HEK293 (cell line): ENCODE measurements at regions not wholly inside any gene's neighbourhood (a gene's known extent, or its start where the extent isn't known, plus 50 kb on each side); places are given as distances from the start of the nearest gene placed in this dataset.

Experiments
- EGR2 ChIP-seq: fragments of 450-650 bp; formaldehyde crosslinking; IDR thresholded peaks from 2 replicates; pipeline ENCODE4 v1.5.1; 2016; ENCODE audit warnings: low read depth, missing biosample characterization, missing genetic modification characterization
- GLIS2 ChIP-seq: fragments of 450-650 bp; formaldehyde crosslinking; IDR thresholded peaks from 2 replicates; pipeline ENCODE4 v1.5.1; 2016; ENCODE audit warnings: missing biosample characterization, missing genetic modification characterization
- KLF10 ChIP-seq: fragments of 450-650 bp; IDR thresholded peaks from 2 replicates; pipeline ENCODE4 v1.5.1; 2018; ENCODE audit warnings: missing biosample characterization, mild to moderate bottlenecking, missing genetic modification characterization
- MYNN ChIP-seq: fragments of 450-650 bp; formaldehyde crosslinking; IDR thresholded peaks from 2 replicates; pipeline ENCODE4 v1.5.1; 2016; ENCODE audit warnings: missing biosample characterization, missing genetic modification characterization, borderline replicate concordance
- ZNF175 ChIP-seq: fragments of 450-650 bp; formaldehyde crosslinking; IDR thresholded peaks from 2 replicates; pipeline ENCODE4 v1.5.1; 2016; ENCODE audit warnings: missing biosample characterization, missing genetic modification characterization
- ZNF302 ChIP-seq: fragments of 450-650 bp; formaldehyde crosslinking; IDR thresholded peaks from 2 replicates; pipeline ENCODE4 v1.5.1; 2016; ENCODE audit warnings: missing biosample characterization, missing genetic modification characterization, low read depth
- ZNF660 ChIP-seq: fragments of 450-650 bp; IDR thresholded peaks from 2 replicates; pipeline ENCODE4 v1.5.1; 2018; ENCODE audit warnings: missing biosample characterization, mild to moderate bottlenecking, missing genetic modification characterization
- TF ChIP-seq, protein P1 (sequence below): sonication (generic); formaldehyde crosslinking; IDR thresholded peaks from 2 replicates; pipeline ENCODE4 v1.8.1; 2022; ENCODE audit warnings: mild to moderate bottlenecking, moderate library complexity, missing genetic modification reagents
- TF ChIP-seq, protein P2 (sequence below): fragments of 450-650 bp; formaldehyde crosslinking; IDR thresholded peaks from 2 replicates; pipeline ENCODE4 v1.5.1; 2016; ENCODE audit warnings: missing biosample characterization, missing genetic modification characterization
- TF ChIP-seq, protein P3 (sequence below): fragments of 450-650 bp; formaldehyde crosslinking; IDR thresholded peaks from 2 replicates; pipeline ENCODE4 v1.5.1; 2016; ENCODE audit warnings: missing biosample characterization, missing genetic modification characterization
- TF ChIP-seq, protein P4 (sequence below): fragments of 450-650 bp; formaldehyde crosslinking; IDR thresholded peaks from 2 replicates; pipeline ENCODE4 v1.5.1; 2016; ENCODE audit warnings: missing biosample characterization, missing genetic modification characterization, low read depth
- TF ChIP-seq, protein P5 (sequence below): fragments of 450-650 bp; formaldehyde crosslinking; IDR thresholded peaks from 2 replicates; pipeline ENCODE4 v1.5.1; 2016; ENCODE audit warnings: missing biosample characterization, missing genetic modification characterization
- TF ChIP-seq, protein P6 (sequence below): fragments of 450-650 bp; formaldehyde crosslinking; IDR thresholded peaks from 2 replicates; pipeline ENCODE4 v1.5.1; 2016; ENCODE audit warnings: missing biosample characterization, missing genetic modification characterization
- TF ChIP-seq, protein P7 (sequence below): fragments of 450-650 bp; formaldehyde crosslinking; IDR thresholded peaks from 2 replicates; pipeline ENCODE4 v1.5.1; 2016; ENCODE audit warnings: missing biosample characterization, missing genetic modification characterization

DNA sequence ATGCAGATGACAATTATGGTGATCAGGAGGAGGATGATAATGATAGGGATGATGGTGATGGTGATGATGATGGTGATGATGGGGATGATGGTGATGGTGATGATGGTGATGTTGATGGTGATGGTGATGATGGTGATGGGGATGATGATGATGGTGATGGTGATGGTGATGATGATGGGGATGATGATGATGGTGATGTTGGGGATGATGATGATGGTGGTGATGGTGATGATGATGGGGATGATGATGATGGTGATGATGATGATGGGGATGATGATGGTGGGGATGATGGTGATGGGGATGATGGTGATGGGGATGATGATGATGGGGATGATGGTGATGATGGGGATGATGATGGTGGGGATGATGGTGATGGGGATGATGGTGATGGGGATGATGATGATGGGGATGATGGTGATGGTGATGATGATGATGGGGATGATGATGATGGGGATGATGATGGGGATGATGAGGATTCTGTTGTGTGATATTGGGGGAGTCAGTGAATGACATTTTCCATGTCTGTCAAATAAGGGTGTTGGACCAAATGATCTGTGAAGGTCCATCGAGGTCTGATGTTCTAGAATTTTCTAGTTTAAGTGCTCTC is 65.6 kb upstream of the RPL11 start:
- TF ChIP-seq, protein P1, sequence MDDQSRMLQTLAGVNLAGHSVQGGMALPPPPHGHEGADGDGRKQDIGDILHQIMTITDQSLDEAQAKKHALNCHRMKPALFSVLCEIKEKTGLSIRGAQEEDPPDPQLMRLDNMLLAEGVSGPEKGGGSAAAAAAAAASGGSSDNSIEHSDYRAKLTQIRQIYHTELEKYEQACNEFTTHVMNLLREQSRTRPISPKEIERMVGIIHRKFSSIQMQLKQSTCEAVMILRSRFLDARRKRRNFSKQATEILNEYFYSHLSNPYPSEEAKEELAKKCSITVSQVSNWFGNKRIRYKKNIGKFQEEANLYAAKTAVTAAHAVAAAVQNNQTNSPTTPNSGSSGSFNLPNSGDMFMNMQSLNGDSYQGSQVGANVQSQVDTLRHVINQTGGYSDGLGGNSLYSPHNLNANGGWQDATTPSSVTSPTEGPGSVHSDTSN (CRISPR knock-in tag), result no peak
- TF ChIP-seq ZNF660 (tag by site-specific recombination) (no peak), GLIS2 (tag by site-specific recombination) (no peak), ZNF302 (tag by site-specific recombination) (no peak), EGR2 (no peak), MYNN (tag by site-specific recombination) (no peak), KLF10 (tag by site-specific recombination) (no peak), ZNF175 (tag by site-specific recombination) (no peak)
- TF ChIP-seq, protein P2, sequence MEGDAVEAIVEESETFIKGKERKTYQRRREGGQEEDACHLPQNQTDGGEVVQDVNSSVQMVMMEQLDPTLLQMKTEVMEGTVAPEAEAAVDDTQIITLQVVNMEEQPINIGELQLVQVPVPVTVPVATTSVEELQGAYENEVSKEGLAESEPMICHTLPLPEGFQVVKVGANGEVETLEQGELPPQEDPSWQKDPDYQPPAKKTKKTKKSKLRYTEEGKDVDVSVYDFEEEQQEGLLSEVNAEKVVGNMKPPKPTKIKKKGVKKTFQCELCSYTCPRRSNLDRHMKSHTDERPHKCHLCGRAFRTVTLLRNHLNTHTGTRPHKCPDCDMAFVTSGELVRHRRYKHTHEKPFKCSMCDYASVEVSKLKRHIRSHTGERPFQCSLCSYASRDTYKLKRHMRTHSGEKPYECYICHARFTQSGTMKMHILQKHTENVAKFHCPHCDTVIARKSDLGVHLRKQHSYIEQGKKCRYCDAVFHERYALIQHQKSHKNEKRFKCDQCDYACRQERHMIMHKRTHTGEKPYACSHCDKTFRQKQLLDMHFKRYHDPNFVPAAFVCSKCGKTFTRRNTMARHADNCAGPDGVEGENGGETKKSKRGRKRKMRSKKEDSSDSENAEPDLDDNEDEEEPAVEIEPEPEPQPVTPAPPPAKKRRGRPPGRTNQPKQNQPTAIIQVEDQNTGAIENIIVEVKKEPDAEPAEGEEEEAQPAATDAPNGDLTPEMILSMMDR (tag by site-specific recombination), result no peak
- TF ChIP-seq, protein P3, sequence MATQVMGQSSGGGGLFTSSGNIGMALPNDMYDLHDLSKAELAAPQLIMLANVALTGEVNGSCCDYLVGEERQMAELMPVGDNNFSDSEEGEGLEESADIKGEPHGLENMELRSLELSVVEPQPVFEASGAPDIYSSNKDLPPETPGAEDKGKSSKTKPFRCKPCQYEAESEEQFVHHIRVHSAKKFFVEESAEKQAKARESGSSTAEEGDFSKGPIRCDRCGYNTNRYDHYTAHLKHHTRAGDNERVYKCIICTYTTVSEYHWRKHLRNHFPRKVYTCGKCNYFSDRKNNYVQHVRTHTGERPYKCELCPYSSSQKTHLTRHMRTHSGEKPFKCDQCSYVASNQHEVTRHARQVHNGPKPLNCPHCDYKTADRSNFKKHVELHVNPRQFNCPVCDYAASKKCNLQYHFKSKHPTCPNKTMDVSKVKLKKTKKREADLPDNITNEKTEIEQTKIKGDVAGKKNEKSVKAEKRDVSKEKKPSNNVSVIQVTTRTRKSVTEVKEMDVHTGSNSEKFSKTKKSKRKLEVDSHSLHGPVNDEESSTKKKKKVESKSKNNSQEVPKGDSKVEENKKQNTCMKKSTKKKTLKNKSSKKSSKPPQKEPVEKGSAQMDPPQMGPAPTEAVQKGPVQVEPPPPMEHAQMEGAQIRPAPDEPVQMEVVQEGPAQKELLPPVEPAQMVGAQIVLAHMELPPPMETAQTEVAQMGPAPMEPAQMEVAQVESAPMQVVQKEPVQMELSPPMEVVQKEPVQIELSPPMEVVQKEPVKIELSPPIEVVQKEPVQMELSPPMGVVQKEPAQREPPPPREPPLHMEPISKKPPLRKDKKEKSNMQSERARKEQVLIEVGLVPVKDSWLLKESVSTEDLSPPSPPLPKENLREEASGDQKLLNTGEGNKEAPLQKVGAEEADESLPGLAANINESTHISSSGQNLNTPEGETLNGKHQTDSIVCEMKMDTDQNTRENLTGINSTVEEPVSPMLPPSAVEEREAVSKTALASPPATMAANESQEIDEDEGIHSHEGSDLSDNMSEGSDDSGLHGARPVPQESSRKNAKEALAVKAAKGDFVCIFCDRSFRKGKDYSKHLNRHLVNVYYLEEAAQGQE (tag by site-specific recombination), result no peak
- TF ChIP-seq, protein P4, sequence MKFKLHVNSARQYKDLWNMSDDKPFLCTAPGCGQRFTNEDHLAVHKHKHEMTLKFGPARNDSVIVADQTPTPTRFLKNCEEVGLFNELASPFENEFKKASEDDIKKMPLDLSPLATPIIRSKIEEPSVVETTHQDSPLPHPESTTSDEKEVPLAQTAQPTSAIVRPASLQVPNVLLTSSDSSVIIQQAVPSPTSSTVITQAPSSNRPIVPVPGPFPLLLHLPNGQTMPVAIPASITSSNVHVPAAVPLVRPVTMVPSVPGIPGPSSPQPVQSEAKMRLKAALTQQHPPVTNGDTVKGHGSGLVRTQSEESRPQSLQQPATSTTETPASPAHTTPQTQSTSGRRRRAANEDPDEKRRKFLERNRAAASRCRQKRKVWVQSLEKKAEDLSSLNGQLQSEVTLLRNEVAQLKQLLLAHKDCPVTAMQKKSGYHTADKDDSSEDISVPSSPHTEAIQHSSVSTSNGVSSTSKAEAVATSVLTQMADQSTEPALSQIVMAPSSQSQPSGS (tag by site-specific recombination), result no peak
- TF ChIP-seq, protein P5, sequence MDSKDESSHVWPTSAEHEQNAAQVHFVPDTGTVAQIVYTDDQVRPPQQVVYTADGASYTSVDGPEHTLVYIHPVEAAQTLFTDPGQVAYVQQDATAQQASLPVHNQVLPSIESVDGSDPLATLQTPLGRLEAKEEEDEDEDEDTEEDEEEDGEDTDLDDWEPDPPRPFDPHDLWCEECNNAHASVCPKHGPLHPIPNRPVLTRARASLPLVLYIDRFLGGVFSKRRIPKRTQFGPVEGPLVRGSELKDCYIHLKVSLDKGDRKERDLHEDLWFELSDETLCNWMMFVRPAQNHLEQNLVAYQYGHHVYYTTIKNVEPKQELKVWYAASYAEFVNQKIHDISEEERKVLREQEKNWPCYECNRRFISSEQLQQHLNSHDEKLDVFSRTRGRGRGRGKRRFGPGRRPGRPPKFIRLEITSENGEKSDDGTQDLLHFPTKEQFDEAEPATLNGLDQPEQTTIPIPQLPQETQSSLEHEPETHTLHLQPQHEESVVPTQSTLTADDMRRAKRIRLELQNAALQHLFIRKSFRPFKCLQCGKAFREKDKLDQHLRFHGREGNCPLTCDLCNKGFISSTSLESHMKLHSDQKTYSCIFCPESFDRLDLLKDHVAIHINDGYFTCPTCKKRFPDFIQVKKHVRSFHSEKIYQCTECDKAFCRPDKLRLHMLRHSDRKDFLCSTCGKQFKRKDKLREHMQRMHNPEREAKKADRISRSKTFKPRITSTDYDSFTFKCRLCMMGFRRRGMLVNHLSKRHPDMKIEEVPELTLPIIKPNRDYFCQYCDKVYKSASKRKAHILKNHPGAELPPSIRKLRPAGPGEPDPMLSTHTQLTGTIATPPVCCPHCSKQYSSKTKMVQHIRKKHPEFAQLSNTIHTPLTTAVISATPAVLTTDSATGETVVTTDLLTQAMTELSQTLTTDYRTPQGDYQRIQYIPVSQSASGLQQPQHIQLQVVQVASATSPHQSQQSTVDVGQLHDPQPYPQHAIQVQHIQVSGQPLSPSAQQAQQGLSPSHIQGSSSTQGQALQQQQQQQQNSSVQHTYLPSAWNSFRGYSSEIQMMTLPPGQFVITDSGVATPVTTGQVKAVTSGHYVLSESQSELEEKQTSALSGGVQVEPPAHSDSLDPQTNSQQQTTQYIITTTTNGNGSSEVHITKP (tag by site-specific recombination), result no peak
- TF ChIP-seq, protein P6, sequence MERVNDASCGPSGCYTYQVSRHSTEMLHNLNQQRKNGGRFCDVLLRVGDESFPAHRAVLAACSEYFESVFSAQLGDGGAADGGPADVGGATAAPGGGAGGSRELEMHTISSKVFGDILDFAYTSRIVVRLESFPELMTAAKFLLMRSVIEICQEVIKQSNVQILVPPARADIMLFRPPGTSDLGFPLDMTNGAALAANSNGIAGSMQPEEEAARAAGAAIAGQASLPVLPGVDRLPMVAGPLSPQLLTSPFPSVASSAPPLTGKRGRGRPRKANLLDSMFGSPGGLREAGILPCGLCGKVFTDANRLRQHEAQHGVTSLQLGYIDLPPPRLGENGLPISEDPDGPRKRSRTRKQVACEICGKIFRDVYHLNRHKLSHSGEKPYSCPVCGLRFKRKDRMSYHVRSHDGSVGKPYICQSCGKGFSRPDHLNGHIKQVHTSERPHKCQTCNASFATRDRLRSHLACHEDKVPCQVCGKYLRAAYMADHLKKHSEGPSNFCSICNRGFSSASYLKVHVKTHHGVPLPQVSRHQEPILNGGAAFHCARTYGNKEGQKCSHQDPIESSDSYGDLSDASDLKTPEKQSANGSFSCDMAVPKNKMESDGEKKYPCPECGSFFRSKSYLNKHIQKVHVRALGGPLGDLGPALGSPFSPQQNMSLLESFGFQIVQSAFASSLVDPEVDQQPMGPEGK (tag by site-specific recombination), result no peak
- TF ChIP-seq, protein P7, sequence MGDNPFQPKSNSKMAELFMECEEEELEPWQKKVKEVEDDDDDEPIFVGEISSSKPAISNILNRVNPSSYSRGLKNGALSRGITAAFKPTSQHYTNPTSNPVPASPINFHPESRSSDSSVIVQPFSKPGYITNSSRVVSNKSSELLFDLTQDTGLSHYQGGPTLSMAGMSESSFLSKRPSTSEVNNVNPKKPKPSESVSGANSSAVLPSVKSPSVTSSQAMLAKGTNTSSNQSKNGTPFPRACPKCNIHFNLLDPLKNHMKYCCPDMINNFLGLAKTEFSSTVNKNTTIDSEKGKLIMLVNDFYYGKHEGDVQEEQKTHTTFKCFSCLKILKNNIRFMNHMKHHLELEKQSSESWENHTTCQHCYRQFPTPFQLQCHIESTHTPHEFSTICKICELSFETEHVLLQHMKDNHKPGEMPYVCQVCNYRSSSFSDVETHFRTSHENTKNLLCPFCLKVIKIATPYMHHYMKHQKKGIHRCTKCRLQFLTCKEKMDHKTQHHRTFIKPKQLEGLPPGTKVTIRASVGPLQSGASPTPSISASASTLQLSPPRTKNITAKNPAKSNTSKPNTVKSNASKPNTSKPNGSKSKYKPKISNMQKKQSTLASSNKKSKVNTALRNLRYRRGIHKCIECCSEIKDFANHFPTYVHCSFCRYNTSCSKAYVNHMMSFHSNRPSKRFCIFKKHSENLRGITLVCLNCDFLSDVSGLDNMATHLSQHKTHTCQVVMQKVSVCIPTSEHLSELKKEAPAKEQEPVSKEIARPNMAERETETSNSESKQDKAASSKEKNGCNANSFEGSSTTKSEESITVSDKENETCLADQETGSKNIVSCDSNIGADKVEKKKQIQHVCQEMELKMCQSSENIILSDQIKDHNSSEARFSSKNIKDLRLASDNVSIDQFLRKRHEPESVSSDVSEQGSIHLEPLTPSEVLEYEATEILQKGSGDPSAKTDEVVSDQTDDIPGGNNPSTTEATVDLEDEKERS (tag by site-specific recombination), result no peak
